Fibroblast of lung (primary cell): ENCODE measurements at regions not wholly inside any gene's neighbourhood (a gene's known extent, or its start where the extent isn't known, plus 50 kb on each side); places are given as distances from the start of the nearest gene placed in this dataset.

Experiments used
- DNase-seq, 2 donors: peaks; one replicate each; pipeline versions ENCODE4 v3.0.0 to v3.0.0-alpha.2; 2010; ENCODE audit warnings: low read depth in 2 of 2
- H2AFZ ChIP-seq: 2 replicates; pipeline ENCODE4 v1.5.1; 2012; ENCODE audit warnings: low read length, control low read depth, inconsistent platforms
- H3K27ac ChIP-seq: 2 replicates; pipeline ENCODE4 v1.5.1; 2011; ENCODE audit warnings: low read length, control low read depth; ENCODE audit not compliant: insufficient read depth
- H3K27me3 ChIP-seq: 2 replicates; pipeline ENCODE4 v1.5.1; 2011; ENCODE audit warnings: mild to moderate bottlenecking, low read length; ENCODE audit not compliant: control insufficient read depth, insufficient read depth
- H3K36me3 ChIP-seq: 2 replicates; pipeline ENCODE4 v1.5.1; 2011; ENCODE audit warnings: low read length; ENCODE audit not compliant: control insufficient read depth, insufficient read depth
- H3K4me1 ChIP-seq: 2 replicates; pipeline ENCODE4 v1.5.1; 2011; ENCODE audit warnings: low read length; ENCODE audit not compliant: control insufficient read depth, insufficient read depth; ENCODE audit errors: extremely low read depth
- H3K4me2 ChIP-seq: 2 replicates; pipeline ENCODE4 v1.5.1; 2011; ENCODE audit warnings: low read length, control low read depth; ENCODE audit not compliant: insufficient read depth; ENCODE audit errors: extremely low read depth
- H3K4me3 ChIP-seq, 4 experiments: fragments of 200-600 bp in 1 of 4; sonication (generic) in 1 of 4; replicated peaks in 1 of 4; 2 replicates each; pipeline ENCODE4 v1.5.1; 2011 to 2016; ENCODE audit warnings: low read length in 4 of 4, low read depth in 3 of 4, mild to moderate bottlenecking in 3 of 4, control low read depth in 2 of 4, inconsistent platforms in 1 of 4, mixed read lengths in 1 of 4; ENCODE audit not compliant: insufficient read depth in 1 of 4; ENCODE audit errors: control extremely low read depth in 1 of 4
- H3K79me2 ChIP-seq: 2 replicates; pipeline ENCODE4 v1.5.1; 2012; ENCODE audit warnings: mild to moderate bottlenecking, low read length, inconsistent platforms; ENCODE audit not compliant: control insufficient read depth, insufficient read depth
- H3K9ac ChIP-seq: 2 replicates; pipeline ENCODE4 v1.5.1; 2011; ENCODE audit warnings: mild to moderate bottlenecking, low read length, control low read depth; ENCODE audit not compliant: insufficient read depth
- H3K9me3 ChIP-seq: 2 replicates; pipeline ENCODE4 v1.5.1; 2012; ENCODE audit warnings: low read depth, low read length; ENCODE audit not compliant: control insufficient read depth, insufficient read depth
- H4K20me1 ChIP-seq: 2 replicates; pipeline ENCODE4 v1.5.1; 2011; ENCODE audit warnings: low read length; ENCODE audit not compliant: control insufficient read depth, insufficient read depth; ENCODE audit errors: extremely low read depth
- CTCF ChIP-seq, 2 donors: IDR thresholded peaks in 1 of 2; conservative IDR thresholded peaks in 1 of 2; 1 replicate in 1 of 2; 2 replicates in 1 of 2; pipeline ENCODE4 v1.5.1; 2011 to 2012; ENCODE audit warnings: low read length in 2 of 2, control low read depth in 1 of 2, inconsistent platforms in 1 of 2, low read depth in 1 of 2, mild to moderate bottlenecking in 1 of 2
- EZH2 ChIP-seq: IDR thresholded peaks from 2 replicates; pipeline ENCODE4 v1.5.1; 2012; ENCODE audit warnings: low read length, control low read depth, mild to moderate bottlenecking; ENCODE audit errors: missing control alignments

- Histone ChIP-seq H3K36me3 (no peaks in the 10 kb centered on the region), H3K27me3 (no peaks in the 10 kb centered on the region), H3K79me2 (no peaks in the 10 kb centered on the region), H2AFZ (no peak overlapping the region), H3K27ac (no peak overlapping the region), H3K9ac (no peak overlapping the region), H3K4me3 (no peak overlapping the region), H4K20me1 (no peaks in the 10 kb centered on the region), H3K4me1 (no peaks in the 10 kb centered on the region), H3K9me3 (no peaks in the 10 kb centered on the region), H3K4me2 (no peak overlapping the region)
- DNase-seq = no peak
- TF ChIP-seq EZH2 (no peak), CTCF (conservative IDR thresholded peaks at IDR 0.05 in 1 of 2, IDR thresholded peaks at IDR 0.05 in 1 of 2; ENCODE audit: low read depth in 1 of 2, low read length in 2 of 2) (no peak)
Measured at GRCh38 chrX:117517994-117518393, 598.6 kb downstream of the KLHL13 start.

GRCh38 chrX:117511379-117511778 lies 605.2 kb downstream of the KLHL13 start:
- Histone ChIP-seq H3K27me3 (no peaks in the 10 kb centered on the region), H4K20me1 (no peaks in the 10 kb centered on the region), H3K4me3 (no peak overlapping the region), H3K9me3 (no peaks in the 10 kb centered on the region), H3K27ac (no peak overlapping the region), H3K9ac (no peak overlapping the region), H3K4me1 (no peaks in the 10 kb centered on the region), H3K36me3 (no peaks in the 10 kb centered on the region), H2AFZ (no peak overlapping the region), H3K4me2 (no peak overlapping the region), H3K79me2 (no peaks in the 10 kb centered on the region)
- DNase-seq = no peak
- no peak for TF ChIP-seq EZH2
- TF ChIP-seq CTCF (conservative IDR thresholded peaks at IDR 0.05 in 1 of 2, IDR thresholded peaks at IDR 0.05 in 1 of 2; ENCODE audit: low read depth in 1 of 2, low read length in 2 of 2) = no peak

GRCh38 chrX:117510453-117510852 lies 606.2 kb downstream of the KLHL13 start:
- Histone ChIP-seq H3K9ac (no peak overlapping the region), H2AFZ (no peak overlapping the region), H3K79me2 (no peaks in the 10 kb centered on the region), H3K4me3 (no peak overlapping the region), H3K4me1 (no peaks in the 10 kb centered on the region), H3K27ac (no peak overlapping the region), H3K36me3 (no peaks in the 10 kb centered on the region), H4K20me1 (no peaks in the 10 kb centered on the region), H3K4me2 (no peak overlapping the region), H3K27me3 (no peaks in the 10 kb centered on the region), H3K9me3 (no peaks in the 10 kb centered on the region)
- TF ChIP-seq CTCF (conservative IDR thresholded peaks at IDR 0.05 in 1 of 2, IDR thresholded peaks at IDR 0.05 in 1 of 2; ENCODE audit: low read depth in 1 of 2, low read length in 2 of 2) (no peak), EZH2 (no peak)
- no peak for DNase-seq
